ENCODE measurements at regions not wholly inside any gene's neighbourhood (a gene's known extent, or its start where the extent isn't known, plus 50 kb on each side); places are given as distances from the start of the nearest gene placed in this dataset.

- no peak for DNase-seq
- intact Hi-C loops (cut with micrococcal nuclease) = no loop called here
- H2AFZ ChIP-seq (ENCODE audit: insufficient read depth, low read depth, low read length, poor library complexity, severe bottlenecking) = no peak overlapping the region
Observed at GRCh38 chr18:60538891-60539290, 166.3 kb upstream of the MC4R start.

GRCh38 chr18:60541661-60542060 lies 169.1 kb upstream of the MC4R start:
- TF ChIP-seq CTCF (IDR thresholded peaks at IDR 0.05) = no peak
- Histone ChIP-seq H4K20me1 (ENCODE audit: insufficient read depth, low read length) (no peaks in the 10 kb centered on the region), H3K4me2 (replicated peaks; ENCODE audit: extremely low read depth, low read length, poor library complexity, severe bottlenecking) (no peak overlapping the region), H3K4me3 (replicated peaks in 1 of 3; ENCODE audit: low read depth in 2 of 3, low read length in 3 of 3) (no peak overlapping the region), H3K4me1 (ENCODE audit: control insufficient read depth in 1 of 2, insufficient read depth in 2 of 2, low read length in 2 of 2) (no peaks in the 10 kb centered on the region), H3K27ac (ENCODE audit: low read depth in 1 of 2, low read length in 2 of 2) (no peak overlapping the region), H3K9ac (ENCODE audit: insufficient read depth, low read length, poor library complexity, severe bottlenecking) (no peak overlapping the region), H3K27me3 (ENCODE audit: control insufficient read depth in 2 of 2, insufficient read depth in 2 of 2, low read length in 2 of 2) (no peaks in the 10 kb centered on the region), H3K79me2 (ENCODE audit: insufficient read depth, low read length) (no peaks in the 10 kb centered on the region), H3K9me3 (replicated peaks in 1 of 2; ENCODE audit: control insufficient read depth in 1 of 2, insufficient read depth in 1 of 2, low read length in 2 of 2) (no peaks in the 10 kb centered on the region), H2AFZ (ENCODE audit: insufficient read depth, low read depth, low read length, poor library complexity, severe bottlenecking) (no peak overlapping the region), H3K36me3 (replicated peaks in 1 of 2; ENCODE audit: control insufficient read depth in 1 of 2, insufficient read depth in 2 of 2, low read length in 2 of 2) (no peaks in the 10 kb centered on the region)
- Mint-ChIP-seq H3K27me3 (ENCODE audit: low read depth in 3 of 3) (peaks cover 0 to 3% (median 2%) of the 10 kb centered on the region in 3 donors), H3K4me3 (no peak overlapping the region), H3K4me1 (no peaks in the 10 kb centered on the region), H3K9me3 (no peaks in the 10 kb centered on the region), H3K36me3 (no peaks in the 10 kb centered on the region), H3K27ac (no peak overlapping the region)
- no peak for DNase-seq
- intact Hi-C loops (cut with micrococcal nuclease) = loop anchor here in 1 of 2 donors (10.0 kb wide), 1 partner anchor 707 kb away; no protein-coding TSS in a partner anchor

More at GRCh38 chr18:60538891-60539290, 166.3 kb upstream of the MC4R start:
- H3K36me3 ChIP-seq (replicated peaks in 1 of 2; ENCODE audit: control insufficient read depth in 1 of 2, insufficient read depth in 2 of 2, low read length in 2 of 2) = no peaks in the 10 kb centered on the region
- no peaks in the 10 kb centered on the region for H4K20me1 ChIP-seq (ENCODE audit: insufficient read depth, low read length)
- H3K79me2 ChIP-seq (ENCODE audit: insufficient read depth, low read length) = no peaks in the 10 kb centered on the region
- Mint-ChIP-seq H3K9me3 (no peaks in the 10 kb centered on the region), H3K36me3 (no peaks in the 10 kb centered on the region), H3K27ac (no peak overlapping the region), H3K27me3 (ENCODE audit: low read depth in 3 of 3) (peaks cover 0 to 3% (median 2%) of the 10 kb centered on the region in 3 donors), H3K4me3 (no peak overlapping the region), H3K4me1 (no peaks in the 10 kb centered on the region)
- no peaks in the 10 kb centered on the region for H3K27me3 ChIP-seq (ENCODE audit: control insufficient read depth in 2 of 2, insufficient read depth in 2 of 2, low read length in 2 of 2)
- H3K9me3 ChIP-seq (replicated peaks in 1 of 2; ENCODE audit: control insufficient read depth in 1 of 2, insufficient read depth in 1 of 2, low read length in 2 of 2) = no peaks in the 10 kb centered on the region
- H3K4me1 ChIP-seq (ENCODE audit: control insufficient read depth in 1 of 2, insufficient read depth in 2 of 2, low read length in 2 of 2) = no peaks in the 10 kb centered on the region
- no peak overlapping the region for H3K4me2 ChIP-seq (replicated peaks; ENCODE audit: extremely low read depth, low read length, poor library complexity, severe bottlenecking)
- H3K9ac ChIP-seq (ENCODE audit: insufficient read depth, low read length, poor library complexity, severe bottlenecking) = no peak overlapping the region
- H3K4me3 ChIP-seq (replicated peaks in 1 of 3; ENCODE audit: low read depth in 2 of 3, low read length in 3 of 3) = no peak overlapping the region
- H3K27ac ChIP-seq (ENCODE audit: low read depth in 1 of 2, low read length in 2 of 2) = no peak overlapping the region
- TF ChIP-seq CTCF (IDR thresholded peaks at IDR 0.05) = no peak
- WGBS (ENCODE audit: insufficient coverage) = 88% methylated on average over 1 of the region's 2 CpGs
